COLO829 (cell line): ENCODE measurements at regions not wholly inside any gene's neighbourhood (a gene's known extent, or its start where the extent isn't known, plus 50 kb on each side); places are given as distances from the start of the nearest gene placed in this dataset.
"Not testable (repeated sequence)": the region's sequence is repeated elsewhere in the genome, so short reads cannot be mapped to it uniquely, and the experiment has no call there.

ENCODE experiments used
- DNase-seq: peaks from one replicate; pipeline ENCODE4 v3.0.0; 2012; ENCODE audit warnings: low spot score

- not testable (repeated sequence) for DNase-seq
Observed at GRCh38 chr15:88965097-88965496, 51.9 kb upstream of the MFGE8 start.

- no peak for DNase-seq
Observed at GRCh38 chr15:88970232-88970631, 57.1 kb upstream of the MFGE8 start.

GRCh38 chr15:88974392-88974791 lies 61.2 kb upstream of the MFGE8 start:
- no peak for DNase-seq

- no peak for DNase-seq
Observed at GRCh38 chr15:88975891-88976290, 62.7 kb upstream of the MFGE8 start.

GRCh38 chr15:88976656-88977055 lies 63.5 kb upstream of the MFGE8 start:
- DNase-seq = no peak

- no peak for DNase-seq
Observed at GRCh38 chr15:88979674-88980073, 66.5 kb upstream of the MFGE8 start.

- no peak for DNase-seq
Observed at GRCh38 chr15:88980498-88980897, 67.3 kb upstream of the MFGE8 start.

- no peak for DNase-seq
Observed at GRCh38 chr15:88981244-88982215, 68.4 kb upstream of the MFGE8 start.

GRCh38 chr15:88982304-88982945 lies 69.2 kb upstream of the MFGE8 start:
- peak; percentile 79 for DNase-seq

- no peak for DNase-seq
Observed at GRCh38 chr15:88982946-88983342, 69.8 kb upstream of the MFGE8 start.

- no peak for DNase-seq
Observed at GRCh38 chr15:88983861-88984429, 70.8 kb upstream of the MFGE8 start.

GRCh38 chr15:88985547-88986393 lies 72.6 kb upstream of the MFGE8 start:
- DNase-seq = no peak

- no peak for DNase-seq
Observed at GRCh38 chr15:88986949-88987590, 73.9 kb upstream of the MFGE8 start.

- no peak for DNase-seq
Observed at GRCh38 chr15:88987591-88987933, 74.4 kb upstream of the MFGE8 start.

- no peak for DNase-seq
Observed at GRCh38 chr15:88987934-88988671, 74.9 kb upstream of the MFGE8 start.

GRCh38 chr15:88989578-88989977 lies 76.4 kb upstream of the MFGE8 start:
- no peak for DNase-seq

GRCh38 chr15:88990185-88990679 lies 77.1 kb upstream of the MFGE8 start:
- DNase-seq = no peak

GRCh38 chr15:88992216-88992615 lies 79.0 kb upstream of the MFGE8 start:
- DNase-seq = no peak

- no peak for DNase-seq
Observed at GRCh38 chr15:88992912-88993376, 79.8 kb upstream of the MFGE8 start.

- DNase-seq = no peak
Observed at GRCh38 chr15:88993662-88994061, 80.5 kb upstream of the MFGE8 start.

GRCh38 chr15:88994286-88994685 lies 81.1 kb upstream of the MFGE8 start:
- DNase-seq = no peak
